ENCODE measurements at regions not wholly inside any gene's neighbourhood (a gene's known extent, or its start where the extent isn't known, plus 50 kb on each side); places are given as distances from the start of the nearest gene placed in this dataset.

DNA sequence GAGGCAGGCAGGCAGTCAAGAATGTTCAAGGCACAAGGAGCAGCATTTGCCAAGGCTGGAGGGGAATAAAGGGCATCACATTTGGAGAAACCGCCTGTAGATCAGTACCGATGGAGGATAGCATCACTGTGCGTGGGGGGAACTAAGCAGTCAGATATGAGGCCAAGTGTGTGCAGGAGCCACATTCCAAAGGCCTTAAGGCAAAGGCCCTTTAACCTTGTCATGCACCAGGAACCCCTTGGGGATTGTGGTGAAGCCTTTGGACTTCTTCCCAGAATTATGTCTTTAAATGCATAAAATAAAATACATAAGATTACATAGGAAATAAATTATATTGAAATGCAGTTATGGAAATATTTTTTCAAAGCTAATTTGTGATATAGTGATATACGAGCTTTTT, 532.1 kb downstream of the BUD13 start:
- H3K36me3 Mint-ChIP-seq (ENCODE audit: low read depth): no peaks in the 10 kb centered on the region
- no peak overlapping the region for H3K27ac ChIP-seq (ENCODE audit: low read depth)
- ATAC-seq (no peak), DNase-seq (ENCODE audit: low spot score) (no peak)
- H3K9me2 ChIP-seq (ENCODE audit: insufficient read depth): no peaks in the 10 kb centered on the region
- 0 out of 2 replicates have a peak, but pooled peaks cover under 1% of the 10 kb centered on the region for H4K20me1 ChIP-seq (replicated peaks; ENCODE audit: insufficient read depth)
- H3K4me3 ChIP-seq: no peak overlapping the region
- no peak overlapping the region for H3K27ac Mint-ChIP-seq
- H3K4me1 ChIP-seq (ENCODE audit: insufficient read depth): peaks cover 13% of the 10 kb centered on the region; the same call in 1 of the 2 replicates
- H3K79me2 ChIP-seq (replicated peaks; ENCODE audit: insufficient read depth): no peaks in the 10 kb centered on the region
- H3K4me1 Mint-ChIP-seq: peaks cover 12% of the 10 kb centered on the region
- H3K9me3 Mint-ChIP-seq: no peaks in the 10 kb centered on the region; the same call in 2 of the 3 replicates
- no peaks in the 10 kb centered on the region for H3K27me3 ChIP-seq (ENCODE audit: insufficient read depth)
- no peaks in the 10 kb centered on the region for H3F3A ChIP-seq (replicated peaks; ENCODE audit: low read depth)
- H3K4me2 ChIP-seq: no peak overlapping the region
- peaks cover 5% of the 10 kb centered on the region for H3K27me3 Mint-ChIP-seq (ENCODE audit: insufficient read depth, low read depth, poor library complexity)
- H3K36me3 ChIP-seq (ENCODE audit: insufficient read depth): no peaks in the 10 kb centered on the region
- H3K4me3 Mint-ChIP-seq: no peak overlapping the region
- H2AFZ ChIP-seq: no peak overlapping the region
- TF ChIP-seq, protein P1, sequence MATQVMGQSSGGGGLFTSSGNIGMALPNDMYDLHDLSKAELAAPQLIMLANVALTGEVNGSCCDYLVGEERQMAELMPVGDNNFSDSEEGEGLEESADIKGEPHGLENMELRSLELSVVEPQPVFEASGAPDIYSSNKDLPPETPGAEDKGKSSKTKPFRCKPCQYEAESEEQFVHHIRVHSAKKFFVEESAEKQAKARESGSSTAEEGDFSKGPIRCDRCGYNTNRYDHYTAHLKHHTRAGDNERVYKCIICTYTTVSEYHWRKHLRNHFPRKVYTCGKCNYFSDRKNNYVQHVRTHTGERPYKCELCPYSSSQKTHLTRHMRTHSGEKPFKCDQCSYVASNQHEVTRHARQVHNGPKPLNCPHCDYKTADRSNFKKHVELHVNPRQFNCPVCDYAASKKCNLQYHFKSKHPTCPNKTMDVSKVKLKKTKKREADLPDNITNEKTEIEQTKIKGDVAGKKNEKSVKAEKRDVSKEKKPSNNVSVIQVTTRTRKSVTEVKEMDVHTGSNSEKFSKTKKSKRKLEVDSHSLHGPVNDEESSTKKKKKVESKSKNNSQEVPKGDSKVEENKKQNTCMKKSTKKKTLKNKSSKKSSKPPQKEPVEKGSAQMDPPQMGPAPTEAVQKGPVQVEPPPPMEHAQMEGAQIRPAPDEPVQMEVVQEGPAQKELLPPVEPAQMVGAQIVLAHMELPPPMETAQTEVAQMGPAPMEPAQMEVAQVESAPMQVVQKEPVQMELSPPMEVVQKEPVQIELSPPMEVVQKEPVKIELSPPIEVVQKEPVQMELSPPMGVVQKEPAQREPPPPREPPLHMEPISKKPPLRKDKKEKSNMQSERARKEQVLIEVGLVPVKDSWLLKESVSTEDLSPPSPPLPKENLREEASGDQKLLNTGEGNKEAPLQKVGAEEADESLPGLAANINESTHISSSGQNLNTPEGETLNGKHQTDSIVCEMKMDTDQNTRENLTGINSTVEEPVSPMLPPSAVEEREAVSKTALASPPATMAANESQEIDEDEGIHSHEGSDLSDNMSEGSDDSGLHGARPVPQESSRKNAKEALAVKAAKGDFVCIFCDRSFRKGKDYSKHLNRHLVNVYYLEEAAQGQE (IDR thresholded peaks at IDR 0.05; ENCODE audit: unreplicated experiment): no peak
- TF ChIP-seq ZNF331 (CRISPR knock-in tag; IDR thresholded peaks at IDR 0.05; ENCODE audit: low read depth) (no peak), JUNB (IDR thresholded peaks at IDR 0.05; ENCODE audit: unreplicated experiment) (no peak), NANOG (IDR thresholded peaks at IDR 0.05; ENCODE audit: borderline replicate concordance) (no peak), EZH2phosphoT487 (IDR thresholded peaks at IDR 0.05; ENCODE audit: unreplicated experiment) (no peak), CREB1 (CRISPR knock-in tag; IDR thresholded peaks at IDR 0.05; ENCODE audit: low read depth) (no peak), ZNF462 (CRISPR knock-in tag; IDR thresholded peaks at IDR 0.05) (no peak), EZH2 (IDR thresholded peaks at IDR 0.05; ENCODE audit: low read depth, unreplicated experiment) (no peak), STAT1 (IDR thresholded peaks at IDR 0.05; ENCODE audit: unreplicated experiment) (no peak), ZNF114 (CRISPR knock-in tag; IDR thresholded peaks at IDR 0.05) (no peak), POLR2AphosphoS5 (IDR thresholded peaks at IDR 0.05; ENCODE audit: low read depth) (no peak), ETS1 (IDR thresholded peaks at IDR 0.05) (no peak)
- TF ChIP-seq, protein P2, sequence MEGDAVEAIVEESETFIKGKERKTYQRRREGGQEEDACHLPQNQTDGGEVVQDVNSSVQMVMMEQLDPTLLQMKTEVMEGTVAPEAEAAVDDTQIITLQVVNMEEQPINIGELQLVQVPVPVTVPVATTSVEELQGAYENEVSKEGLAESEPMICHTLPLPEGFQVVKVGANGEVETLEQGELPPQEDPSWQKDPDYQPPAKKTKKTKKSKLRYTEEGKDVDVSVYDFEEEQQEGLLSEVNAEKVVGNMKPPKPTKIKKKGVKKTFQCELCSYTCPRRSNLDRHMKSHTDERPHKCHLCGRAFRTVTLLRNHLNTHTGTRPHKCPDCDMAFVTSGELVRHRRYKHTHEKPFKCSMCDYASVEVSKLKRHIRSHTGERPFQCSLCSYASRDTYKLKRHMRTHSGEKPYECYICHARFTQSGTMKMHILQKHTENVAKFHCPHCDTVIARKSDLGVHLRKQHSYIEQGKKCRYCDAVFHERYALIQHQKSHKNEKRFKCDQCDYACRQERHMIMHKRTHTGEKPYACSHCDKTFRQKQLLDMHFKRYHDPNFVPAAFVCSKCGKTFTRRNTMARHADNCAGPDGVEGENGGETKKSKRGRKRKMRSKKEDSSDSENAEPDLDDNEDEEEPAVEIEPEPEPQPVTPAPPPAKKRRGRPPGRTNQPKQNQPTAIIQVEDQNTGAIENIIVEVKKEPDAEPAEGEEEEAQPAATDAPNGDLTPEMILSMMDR (conservative IDR thresholded peaks at IDR 0.05; ENCODE audit: low read depth in 2 of 2): no peak
